Activated T-helper 2 cell treated with anti-CD3 and anti-CD28 coated beads, Interferon-gamma antibody, Interleukin-2, Interleukin-4, amounts not matched to agents 10 μg/mL and 5 μg/mL and 100 μg/mL, durations not matched to agents 14 hours and 24 hours and 36 hours (primary cell): ENCODE measurements at regions not wholly inside any gene's neighbourhood (a gene's known extent, or its start where the extent isn't known, plus 50 kb on each side); places are given as distances from the start of the nearest gene placed in this dataset.

Source experiments
- DNase-seq: peaks from one replicate; pipeline ENCODE4 v3.0.0; 2021; ENCODE audit warnings: low spot score
- H3K27ac Mint-ChIP-seq: one replicate; pipeline ENCODE4 v1.8.0; 2021; ENCODE audit warnings: mixed read lengths
- H3K27me3 Mint-ChIP-seq: one replicate; pipeline ENCODE4 v1.8.0; 2021; ENCODE audit warnings: low read depth, mixed read lengths
- H3K36me3 Mint-ChIP-seq: one replicate; pipeline ENCODE4 v1.8.0; 2021; ENCODE audit warnings: low read depth, mixed read lengths
- H3K4me1 Mint-ChIP-seq: one replicate; pipeline ENCODE4 v1.8.0; 2021; ENCODE audit warnings: low read depth, mixed read lengths
- H3K4me3 Mint-ChIP-seq: one replicate; pipeline ENCODE4 v1.8.0; 2021; ENCODE audit warnings: low read depth, mild to moderate bottlenecking, moderate library complexity, mixed read lengths
- H3K9me3 Mint-ChIP-seq: one replicate; pipeline ENCODE4 v1.8.0; 2021; ENCODE audit warnings: mixed read lengths
- intact Hi-C: fragments of 100-400 bp; cut with micrococcal nuclease; formaldehyde crosslinking; loops from one replicate; pipeline ENCODE4 v1.15.1; 2023

DNA sequence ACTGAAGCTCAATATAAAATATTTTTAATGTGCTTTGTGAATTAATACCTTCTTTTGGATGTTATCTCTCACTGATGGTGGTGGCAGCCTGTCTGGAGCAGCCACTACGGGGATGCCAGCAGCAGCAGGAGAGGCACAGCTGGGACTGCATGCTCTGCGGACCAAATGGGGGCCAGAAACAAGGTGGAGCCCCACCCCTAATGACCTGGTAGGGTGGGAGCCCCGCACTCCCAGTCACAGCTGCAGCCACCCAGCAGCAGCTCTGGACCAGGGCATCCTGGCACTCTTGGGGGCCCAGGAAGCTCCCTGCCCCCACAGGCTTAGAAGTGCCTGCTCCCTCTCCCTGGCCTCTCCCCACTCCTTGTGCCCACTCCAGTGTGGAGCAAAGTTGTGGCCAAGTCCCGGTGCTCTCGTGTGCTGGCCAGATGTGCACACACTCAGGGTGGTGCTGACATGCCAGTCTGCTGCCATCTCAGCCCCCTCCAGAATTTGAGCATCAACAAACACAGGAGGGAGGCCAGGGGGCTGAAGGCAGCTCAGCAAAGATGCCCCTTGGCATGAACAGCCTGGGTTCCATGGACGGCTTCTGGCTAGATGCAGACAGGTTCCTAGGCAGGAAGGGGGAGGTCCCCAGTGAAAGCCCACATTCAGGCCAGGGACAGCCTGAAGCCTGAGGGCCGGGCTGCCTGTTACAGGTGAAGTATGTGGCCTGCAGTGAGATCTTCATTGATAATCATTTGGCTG, 696.7 kb upstream of the SLITRK5 start:
- H3K4me1 Mint-ChIP-seq = no peaks in the 10 kb centered on the region
- peaks cover 9% of the 10 kb centered on the region for H3K9me3 Mint-ChIP-seq
- no peak overlapping the region for H3K27ac Mint-ChIP-seq
- H3K27me3 Mint-ChIP-seq = no peaks in the 10 kb centered on the region
- intact Hi-C loops = no loop called here
- no peaks in the 10 kb centered on the region for H3K36me3 Mint-ChIP-seq
- no peak overlapping the region for H3K4me3 Mint-ChIP-seq
- DNase-seq = no peak

DNA sequence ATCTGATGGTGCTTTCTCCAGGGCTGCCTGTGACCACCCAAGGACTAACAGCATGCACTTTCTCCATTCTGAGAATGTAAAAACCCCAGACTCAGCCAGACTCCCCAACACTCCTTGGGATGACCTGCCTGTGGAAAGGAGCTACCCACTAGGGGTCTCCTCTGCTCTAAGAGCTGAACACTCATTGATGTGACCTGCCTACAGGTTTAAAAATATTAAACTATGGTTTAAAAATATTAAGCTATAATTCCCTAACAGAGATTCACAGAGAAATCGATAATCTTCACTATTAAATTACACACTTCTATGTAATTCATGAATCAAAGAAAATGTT, 696.2 kb upstream of the SLITRK5 start:
- Mint-ChIP-seq H3K4me1 (no peaks in the 10 kb centered on the region), H3K4me3 (no peak overlapping the region), H3K9me3 (peaks cover 9% of the 10 kb centered on the region), H3K36me3 (no peaks in the 10 kb centered on the region), H3K27ac (no peak overlapping the region), H3K27me3 (no peaks in the 10 kb centered on the region)
- intact Hi-C loops = no loop called here
- no peak for DNase-seq

DNA sequence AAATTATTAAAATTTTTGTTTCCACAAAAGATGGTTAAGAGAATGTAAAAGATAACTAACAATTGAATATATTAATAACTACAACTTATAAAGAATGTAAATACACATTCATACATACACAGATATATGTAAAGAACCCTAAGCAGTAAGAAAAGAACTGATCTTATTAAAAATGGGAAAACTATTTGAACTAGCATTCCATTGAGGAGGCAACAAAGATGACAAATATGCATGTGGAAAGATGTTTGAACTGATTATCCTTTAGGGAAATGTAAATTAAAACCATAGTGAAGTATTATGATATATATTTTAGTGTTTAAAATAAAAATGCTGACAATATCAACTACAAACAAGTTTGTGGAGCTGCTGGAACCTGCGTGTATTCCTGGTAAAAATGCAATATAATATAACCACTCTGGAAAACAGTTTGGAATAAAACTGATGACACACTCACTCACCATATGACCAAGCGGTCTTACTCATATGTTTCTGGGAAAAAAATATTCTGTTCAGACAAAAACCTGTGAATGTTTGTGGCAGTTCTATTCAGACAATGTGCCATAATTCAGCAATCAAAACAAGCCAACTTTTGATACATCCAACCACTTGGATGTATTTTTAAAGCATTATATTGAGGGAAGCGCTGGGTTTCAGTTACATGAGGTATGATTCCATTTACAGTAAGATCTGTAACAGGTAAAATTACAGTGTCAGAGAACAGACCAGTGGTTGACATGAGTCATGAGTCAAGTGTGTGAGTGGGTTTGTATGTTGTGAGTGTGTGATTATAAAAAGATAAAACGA, 694.4 kb upstream of the SLITRK5 start:
- DNase-seq = no peak
- no peaks in the 10 kb centered on the region for H3K36me3 Mint-ChIP-seq
- no peak overlapping the region for H3K4me3 Mint-ChIP-seq
- H3K27ac Mint-ChIP-seq = no peak overlapping the region
- intact Hi-C loops = no loop called here
- no peaks in the 10 kb centered on the region for H3K27me3 Mint-ChIP-seq
- peaks cover 9% of the 10 kb centered on the region for H3K9me3 Mint-ChIP-seq
- no peaks in the 10 kb centered on the region for H3K4me1 Mint-ChIP-seq

DNA sequence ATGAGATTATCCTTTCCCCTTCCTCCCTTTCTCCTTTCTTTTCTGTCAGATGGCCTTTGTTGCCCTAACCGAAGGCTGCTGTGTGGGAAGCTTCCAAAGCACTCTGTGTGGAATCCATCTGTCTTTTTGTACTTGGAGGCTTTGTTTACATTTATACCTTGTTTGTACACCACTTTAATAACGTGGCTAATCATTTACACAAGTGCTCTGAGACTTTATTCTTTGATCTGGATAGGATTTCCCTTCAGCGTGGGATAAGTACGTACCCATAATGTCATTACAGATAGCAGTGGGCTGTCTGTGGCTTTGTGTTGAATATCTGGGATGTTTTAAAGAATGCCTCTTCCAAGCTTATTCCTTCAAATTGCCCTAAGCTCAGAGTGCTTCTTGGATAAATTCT, 684.7 kb upstream of the SLITRK5 start:
- Mint-ChIP-seq H3K9me3 (peaks cover 5% of the 10 kb centered on the region), H3K4me1 (no peaks in the 10 kb centered on the region), H3K4me3 (no peak overlapping the region), H3K36me3 (no peaks in the 10 kb centered on the region), H3K27me3 (no peaks in the 10 kb centered on the region), H3K27ac (no peak overlapping the region)
- no peak for DNase-seq
- intact Hi-C loops = no loop called here

DNA sequence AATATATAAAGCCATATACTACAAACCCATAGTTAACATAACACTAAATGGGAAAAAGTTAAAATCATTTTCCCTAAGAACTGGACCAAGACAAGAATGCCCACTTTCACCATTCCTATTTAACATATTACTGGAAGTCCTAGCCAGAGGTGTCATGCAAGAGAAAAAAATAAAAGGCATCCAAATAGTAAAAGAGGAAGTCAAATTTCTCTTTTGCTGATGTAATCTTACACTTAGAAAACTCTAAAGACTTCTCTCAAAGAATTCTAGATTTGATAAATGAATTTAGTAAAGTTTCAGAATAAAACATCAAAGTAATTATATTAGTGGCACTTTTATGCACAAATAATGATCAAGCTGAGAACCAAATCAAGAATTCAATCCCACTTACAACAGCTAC, 678.9 kb upstream of the SLITRK5 start:
- Mint-ChIP-seq H3K9me3 (peaks cover 28% of the 10 kb centered on the region), H3K27ac (no peak overlapping the region), H3K4me3 (no peak overlapping the region), H3K4me1 (no peaks in the 10 kb centered on the region), H3K27me3 (no peaks in the 10 kb centered on the region), H3K36me3 (no peaks in the 10 kb centered on the region)
- intact Hi-C loops = no loop called here
- no peak for DNase-seq

DNA sequence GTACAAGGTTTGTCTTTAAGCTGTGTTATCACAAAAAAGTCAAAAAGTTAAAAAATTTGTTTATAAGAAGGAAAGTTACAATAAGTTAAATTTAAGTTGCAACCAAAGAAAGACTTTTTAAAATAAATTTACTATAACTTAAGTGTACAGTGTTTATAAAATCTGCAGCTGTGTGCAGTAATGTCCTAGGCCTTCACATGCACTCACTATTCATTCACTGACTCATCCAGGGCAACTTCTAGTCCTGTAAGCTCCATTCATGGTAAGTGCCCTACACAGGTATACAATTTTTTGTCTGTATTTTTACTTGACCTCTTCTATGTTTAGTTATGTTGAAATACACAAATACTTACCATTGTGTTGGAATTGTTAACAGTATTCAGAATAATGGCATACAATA, 667.9 kb upstream of the SLITRK5 start:
- H3K4me1 Mint-ChIP-seq = no peaks in the 10 kb centered on the region
- H3K4me3 Mint-ChIP-seq = no peak overlapping the region
- no peaks in the 10 kb centered on the region for H3K27me3 Mint-ChIP-seq
- H3K36me3 Mint-ChIP-seq = no peaks in the 10 kb centered on the region
- no peak overlapping the region for H3K27ac Mint-ChIP-seq
- H3K9me3 Mint-ChIP-seq = peaks cover 40% of the 10 kb centered on the region
- intact Hi-C loops = no loop called here
- no peak for DNase-seq

DNA sequence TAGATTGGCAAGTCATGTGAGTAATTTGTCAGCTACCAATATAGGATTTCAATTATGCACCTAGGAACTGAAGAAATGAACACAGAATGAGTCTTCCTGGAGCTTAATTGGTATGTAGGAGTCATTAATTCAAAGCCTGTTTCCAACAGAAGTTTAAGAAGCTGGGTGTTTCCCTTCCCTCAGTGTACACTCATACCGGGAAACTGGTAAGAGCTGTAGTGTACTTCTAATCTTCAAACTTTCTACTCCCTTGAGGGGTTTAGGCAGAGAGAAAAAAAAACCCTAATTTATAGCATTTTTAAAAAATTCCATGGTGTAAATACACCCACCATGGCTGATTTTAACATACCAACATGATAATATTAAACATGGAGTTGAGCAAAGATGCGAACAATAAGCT, 665.7 kb upstream of the SLITRK5 start:
- Mint-ChIP-seq H3K36me3 (no peaks in the 10 kb centered on the region), H3K4me3 (no peak overlapping the region), H3K4me1 (no peaks in the 10 kb centered on the region), H3K9me3 (peaks cover 35% of the 10 kb centered on the region), H3K27me3 (no peaks in the 10 kb centered on the region), H3K27ac (no peak overlapping the region)
- DNase-seq = no peak
- intact Hi-C loops = no loop called here

DNA sequence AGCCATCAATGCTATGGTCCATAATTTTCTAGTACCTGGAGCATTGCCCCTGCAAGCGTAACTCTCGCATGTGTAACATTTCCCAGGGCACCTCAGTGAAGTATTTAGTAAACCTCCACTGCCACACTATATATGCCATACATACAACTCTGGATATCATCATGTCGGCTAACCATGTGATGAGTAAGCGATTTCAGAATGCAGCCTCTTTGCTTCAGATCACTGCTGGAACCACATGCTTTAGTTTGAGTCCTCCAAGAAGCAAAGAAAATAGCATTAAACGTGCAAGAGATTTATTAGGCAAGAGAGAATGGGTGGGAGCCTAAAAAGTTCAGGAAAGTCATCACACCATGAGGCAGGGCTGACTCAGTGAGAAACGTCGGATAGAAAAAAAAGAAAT, 635.6 kb upstream of the SLITRK5 start:
- H3K27ac Mint-ChIP-seq = no peak overlapping the region
- no peaks in the 10 kb centered on the region for H3K27me3 Mint-ChIP-seq
- no peak overlapping the region for H3K4me3 Mint-ChIP-seq
- no peaks in the 10 kb centered on the region for H3K4me1 Mint-ChIP-seq
- peaks cover 30% of the 10 kb centered on the region for H3K9me3 Mint-ChIP-seq
- intact Hi-C loops = no loop called here
- H3K36me3 Mint-ChIP-seq = no peaks in the 10 kb centered on the region
- no peak for DNase-seq

DNA sequence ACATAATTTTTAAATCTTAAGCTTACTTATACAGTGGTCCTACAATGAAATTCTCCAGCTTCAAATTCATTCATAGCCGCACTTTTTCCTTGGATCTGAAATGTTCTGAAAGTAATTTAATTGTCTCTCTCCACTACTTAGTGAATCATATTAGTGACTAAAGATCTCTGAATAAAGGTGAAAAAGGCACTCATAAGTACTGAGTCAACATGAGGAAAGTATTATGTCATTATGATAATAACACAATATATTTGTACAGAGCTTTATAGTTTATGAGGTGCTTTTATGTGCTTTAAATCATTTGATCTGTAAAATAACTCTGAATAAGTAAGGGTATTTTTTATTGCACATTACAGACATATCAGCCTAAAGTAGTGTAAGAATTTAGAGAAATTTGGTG, 628.2 kb upstream of the SLITRK5 start:
- DNase-seq = no peak
- Mint-ChIP-seq H3K27me3 (no peaks in the 10 kb centered on the region), H3K36me3 (no peaks in the 10 kb centered on the region), H3K4me3 (no peak overlapping the region), H3K9me3 (peaks cover 32% of the 10 kb centered on the region), H3K4me1 (no peaks in the 10 kb centered on the region), H3K27ac (no peak overlapping the region)
- intact Hi-C loops = no loop called here

DNA sequence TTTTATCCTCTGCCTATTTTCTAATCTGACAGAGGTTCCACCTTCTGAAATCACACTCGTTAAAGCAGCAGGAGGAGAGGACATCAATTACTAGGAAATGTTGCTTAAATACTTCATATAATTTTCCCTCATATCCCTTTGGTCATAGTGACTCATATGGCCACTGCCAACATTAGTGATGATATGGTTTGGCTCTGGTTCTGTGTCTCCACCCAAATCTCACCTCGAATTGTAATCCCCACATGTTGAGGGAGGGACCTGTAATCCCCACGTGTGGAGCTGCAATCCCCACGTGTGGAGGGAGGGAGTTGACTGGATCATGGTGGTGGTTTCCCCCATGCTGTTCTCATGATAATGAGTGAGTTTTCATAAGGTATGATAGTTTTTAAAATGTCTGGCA, 618.4 kb upstream of the SLITRK5 start:
- Mint-ChIP-seq H3K27me3 (no peaks in the 10 kb centered on the region), H3K4me3 (no peak overlapping the region), H3K27ac (no peak overlapping the region), H3K9me3 (peaks cover 25% of the 10 kb centered on the region), H3K4me1 (no peaks in the 10 kb centered on the region), H3K36me3 (no peaks in the 10 kb centered on the region)
- DNase-seq = no peak
- intact Hi-C loops = no loop called here

DNA sequence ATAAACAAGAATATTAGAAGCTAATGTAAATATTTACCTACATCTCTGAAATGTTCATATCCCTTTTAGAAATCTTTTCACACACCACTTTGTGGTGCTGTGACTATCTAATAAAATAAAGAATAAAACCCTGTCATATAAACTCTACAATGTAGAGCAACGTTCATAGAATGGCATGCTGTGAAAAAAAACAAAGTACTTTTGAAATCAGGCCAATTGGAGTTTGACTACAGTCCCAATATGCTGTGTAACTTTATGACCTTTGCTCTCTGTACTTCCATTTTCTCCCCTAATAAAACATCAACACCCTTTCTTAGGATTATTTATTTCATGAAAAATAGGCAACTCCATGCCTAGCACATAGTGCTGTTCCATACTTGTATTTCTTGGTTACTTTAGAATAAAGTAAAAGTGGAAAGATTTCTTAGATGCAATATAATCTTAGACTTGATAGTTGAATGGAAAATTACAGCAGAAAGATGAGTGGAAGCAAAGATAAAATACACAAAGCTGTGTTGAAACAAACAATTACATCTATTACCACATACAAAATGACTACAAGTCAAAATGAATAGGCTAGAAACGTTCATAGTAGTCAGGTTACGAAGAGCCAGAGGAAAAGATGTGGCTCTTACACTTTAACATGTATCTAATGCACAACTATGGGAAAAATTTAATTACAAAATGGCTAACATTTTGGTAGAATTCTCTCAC, 613.2 kb upstream of the SLITRK5 start:
- Mint-ChIP-seq H3K4me3 (no peak overlapping the region), H3K27me3 (no peaks in the 10 kb centered on the region), H3K9me3 (peaks cover 4% of the 10 kb centered on the region), H3K27ac (no peak overlapping the region), H3K36me3 (no peaks in the 10 kb centered on the region), H3K4me1 (no peaks in the 10 kb centered on the region)
- DNase-seq = no peak
- intact Hi-C loops = no loop called here

DNA sequence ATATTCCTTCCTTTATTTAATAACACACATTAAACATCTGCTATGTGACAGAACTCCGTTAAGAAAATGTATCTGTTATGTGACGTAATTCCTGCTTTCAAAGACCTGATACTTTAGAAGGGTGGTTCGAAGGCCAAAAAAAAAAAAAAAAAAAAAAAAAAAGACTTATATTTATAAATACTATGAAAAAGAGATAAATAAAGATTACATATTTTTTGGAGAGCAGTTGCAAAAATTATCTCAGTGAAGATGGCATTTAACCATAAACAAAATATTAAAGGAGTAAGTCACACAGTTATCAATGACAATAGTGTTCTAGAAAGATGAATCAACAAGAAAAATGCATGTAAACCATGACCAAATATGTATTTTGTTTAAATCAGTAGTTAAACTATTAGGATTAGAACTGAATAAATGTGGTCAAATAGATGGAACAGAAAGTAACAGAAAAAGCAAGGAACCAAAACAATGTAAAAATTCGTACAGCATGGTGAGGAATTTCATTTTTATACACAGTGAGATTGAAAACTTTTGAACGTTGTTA, 612.3 kb upstream of the SLITRK5 start:
- Mint-ChIP-seq H3K27me3 (no peaks in the 10 kb centered on the region), H3K9me3 (no peaks in the 10 kb centered on the region), H3K4me3 (no peak overlapping the region), H3K4me1 (no peaks in the 10 kb centered on the region), H3K36me3 (no peaks in the 10 kb centered on the region), H3K27ac (no peak overlapping the region)
- intact Hi-C loops = no loop called here
- DNase-seq = no peak
